Liver (tissue), 8 donors: ENCODE measurements at regions not wholly inside any gene's neighbourhood (a gene's known extent, or its start where the extent isn't known, plus 50 kb on each side); places are given as distances from the start of the nearest gene placed in this dataset.

Experiments
- DNase-seq: peaks from one replicate; pipeline ENCODE4 v3.0.0-alpha.2; 2017; ENCODE audit warnings: low spot score
- H3K27ac ChIP-seq, 2 donors: one replicate each; pipeline ENCODE4 v1.7.0; 2013; ENCODE audit warnings: inconsistent platforms in 2 of 2, low read length in 2 of 2, control low read depth in 1 of 2, low read depth in 1 of 2, mild to moderate bottlenecking in 1 of 2
- H3K27me3 ChIP-seq, 4 donors: one replicate each; pipeline versions ENCODE4 v1.6.1 to v1.7.0; 2013; ENCODE audit warnings: low read length in 3 of 4, inconsistent platforms in 1 of 4, mild to moderate bottlenecking in 1 of 4, moderate library complexity in 1 of 4; ENCODE audit not compliant: control insufficient read depth in 4 of 4, insufficient read depth in 4 of 4
- H3K36me3 ChIP-seq, 4 donors: one replicate each; pipeline versions ENCODE4 v1.6.1 to v1.7.0; 2013; ENCODE audit warnings: low read length in 3 of 4, mild to moderate bottlenecking in 3 of 4, low read depth in 1 of 4, moderate library complexity in 1 of 4; ENCODE audit not compliant: control insufficient read depth in 4 of 4, insufficient read depth in 3 of 4
- H3K4me1 ChIP-seq, 4 donors: one replicate each; pipeline versions ENCODE4 v1.6.1 to v1.7.0; 2013; ENCODE audit warnings: low read length in 3 of 4, mild to moderate bottlenecking in 3 of 4, moderate library complexity in 1 of 4; ENCODE audit not compliant: control insufficient read depth in 4 of 4, insufficient read depth in 4 of 4
- H3K4me3 ChIP-seq, 3 donors: one replicate each; pipeline versions ENCODE4 v1.6.1 to v1.7.0; 2013; ENCODE audit warnings: low read length in 3 of 3, control low read depth in 1 of 3, low read depth in 1 of 3, mild to moderate bottlenecking in 1 of 3
- H3K9ac ChIP-seq, 2 donors: one replicate each; pipeline ENCODE4 v1.7.0; 2013; ENCODE audit warnings: low read length in 2 of 2, mild to moderate bottlenecking in 2 of 2, moderate library complexity in 2 of 2, control low read depth in 1 of 2, low read depth in 1 of 2
- H3K9me3 ChIP-seq, 4 donors: one replicate each; pipeline versions ENCODE4 v1.6.1 to v1.7.0; 2013; ENCODE audit warnings: low read length in 3 of 4; ENCODE audit not compliant: control insufficient read depth in 4 of 4
- FOXA1 ChIP-seq: IDR thresholded peaks from 2 replicates; pipeline ENCODE4 v1.6.1; 2016; ENCODE audit warnings: antibody characterized with exemption
- FOXA2 ChIP-seq: IDR thresholded peaks from 2 replicates; pipeline ENCODE4 v1.6.1; 2016; ENCODE audit warnings: antibody characterized with exemption
- GABPA ChIP-seq, 2 donors: IDR thresholded peaks in 1 of 2; conservative IDR thresholded peaks in 1 of 2; 2 replicates each; pipeline ENCODE4 v1.6.1; 2016; ENCODE audit warnings: antibody characterized with exemption in 2 of 2, mild to moderate bottlenecking in 1 of 2, moderate library complexity in 1 of 2
- HNF4A ChIP-seq, 2 donors: conservative IDR thresholded peaks; 2 replicates each; pipeline ENCODE4 v1.6.1; 2016; ENCODE audit warnings: antibody characterized with exemption in 2 of 2, mild to moderate bottlenecking in 2 of 2
- HNF4G ChIP-seq: IDR thresholded peaks from 2 replicates; pipeline ENCODE4 v1.6.1; 2016; ENCODE audit warnings: antibody characterized with exemption
- NR2F2 ChIP-seq: IDR thresholded peaks from 2 replicates; pipeline ENCODE4 v1.6.1; 2016; ENCODE audit warnings: antibody characterized with exemption
- RAD21 ChIP-seq, 2 donors: IDR thresholded peaks; 2 replicates each; pipeline ENCODE4 v1.6.1; 2016; ENCODE audit warnings: antibody characterized with exemption in 2 of 2, mild to moderate bottlenecking in 2 of 2
- RXRA ChIP-seq, 2 donors: IDR thresholded peaks; 2 replicates each; pipeline ENCODE4 v1.6.1; 2017 to 2018; ENCODE audit warnings: antibody characterized with exemption in 2 of 2, mild to moderate bottlenecking in 1 of 2
- SP1 ChIP-seq: IDR thresholded peaks from 2 replicates; pipeline ENCODE4 v1.6.1; 2018; ENCODE audit warnings: antibody characterized with exemption, mild to moderate bottlenecking
- TAF1 ChIP-seq: conservative IDR thresholded peaks from 2 replicates; pipeline ENCODE4 v1.6.1; 2016; ENCODE audit warnings: antibody characterized with exemption, mild to moderate bottlenecking
- YY1 ChIP-seq: IDR thresholded peaks from 2 replicates; pipeline ENCODE4 v1.6.1; 2016; ENCODE audit warnings: antibody characterized with exemption, mild to moderate bottlenecking
- WGBS: extraction: QIAGEN DNeasy Blood & Tissue Kit; methylation state at CpG from one replicate; pipeline ENCODE4 v1.1.7; 2013; 5-methylcytosine and 5-hydroxymethylcytosine counted together
- TF ChIP-seq, protein P1 (sequence below): IDR thresholded peaks from 2 replicates; pipeline ENCODE4 v1.6.1; 2016; ENCODE audit warnings: antibody characterized with exemption
- TF ChIP-seq, protein P2 (sequence below): IDR thresholded peaks from 2 replicates; pipeline ENCODE4 v1.6.1; 2016; ENCODE audit warnings: antibody characterized with exemption
- TF ChIP-seq, protein P3 (sequence below): IDR thresholded peaks from 2 replicates; pipeline ENCODE4 v1.6.1; 2016; ENCODE audit warnings: antibody characterized with exemption
- TF ChIP-seq, protein P4 (sequence below): fragments of 150-350 bp; IDR thresholded peaks from 2 replicates; pipeline ENCODE4 v1.5.1; 2017; ENCODE audit warnings: improper control_type of control experiment, low read depth, low read length; ENCODE audit not compliant: missing input control
- TF ChIP-seq, protein P5 (sequence below): IDR thresholded peaks from 2 replicates; pipeline ENCODE4 v1.6.1; 2016; ENCODE audit warnings: antibody characterized with exemption, mild to moderate bottlenecking
- donor health status: healthy.
- donor health status: healthy.
- donor health status: healthy.
- donor health status: healthy.
- donor health status: healthy.

DNA sequence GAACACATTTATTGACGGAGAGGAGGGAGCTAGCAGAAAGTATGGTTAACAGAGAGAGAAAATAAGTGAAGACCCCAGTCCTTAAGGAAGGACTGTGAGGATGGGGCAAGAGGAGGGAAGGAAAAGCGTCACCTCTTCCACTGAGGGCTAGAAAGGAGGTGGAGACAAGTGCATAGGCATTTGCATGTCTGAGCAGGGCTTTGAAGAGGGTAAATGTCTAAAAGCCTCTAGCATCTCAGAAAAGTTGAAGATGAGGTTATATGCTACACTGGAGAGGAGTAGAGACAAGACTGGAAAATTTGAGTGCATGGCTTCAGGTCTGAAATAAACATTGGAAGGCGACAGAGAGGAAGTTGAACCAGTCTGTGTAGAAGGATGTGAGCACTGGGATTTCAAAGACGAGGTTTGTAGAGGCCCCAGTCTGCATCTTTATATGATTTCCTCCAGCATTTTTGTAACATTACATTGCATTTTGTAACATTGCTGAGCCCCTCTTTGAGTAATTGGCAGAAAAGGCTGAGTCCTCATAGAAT, 98.5 kb upstream of the IFNG-AS1 start:
- H3K4me3 ChIP-seq: no peak overlapping the region
- no peaks in the 10 kb centered on the region for H3K4me1 ChIP-seq
- TF ChIP-seq SP1: no peak
- no peak for DNase-seq
- no peaks in the 10 kb centered on the region for H3K27me3 ChIP-seq
- no peak overlapping the region for H3K27ac ChIP-seq
- WGBS: 60% methylated on average over 4 of the region's 4 CpGs
- no peaks in the 10 kb centered on the region for H3K9me3 ChIP-seq
- no peak overlapping the region for H3K9ac ChIP-seq
- no peaks in the 10 kb centered on the region for H3K36me3 ChIP-seq

DNA sequence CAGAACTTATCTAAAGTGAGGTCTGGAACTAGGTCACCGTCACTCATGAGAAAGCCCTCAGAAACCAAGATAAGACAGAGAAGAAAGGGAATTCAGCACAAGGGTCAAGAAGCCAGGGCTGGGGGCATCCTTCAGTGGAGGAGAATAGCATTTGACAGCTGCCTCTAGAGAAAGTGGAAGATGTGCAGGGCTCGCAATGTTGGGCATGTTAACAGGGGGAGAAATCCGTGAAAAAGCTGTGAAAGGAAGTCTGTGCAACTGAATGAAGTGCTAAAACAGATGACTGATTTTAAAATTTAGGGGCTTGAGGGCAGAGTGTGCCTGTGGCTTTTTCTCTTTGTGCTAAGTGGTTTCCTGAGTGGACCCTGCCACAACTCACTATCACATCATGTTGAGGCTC, 97.7 kb upstream of the IFNG-AS1 start:
- TF ChIP-seq TAF1 (no peak), RAD21 (IDR thresholded peaks at IDR 0.05) (no peak), HNF4G (no peak), FOXA1 (no peak), GABPA (IDR thresholded peaks at IDR 0.05 in 1 of 2, conservative IDR thresholded peaks at IDR 0.05 in 1 of 2) (no peak), RXRA (IDR thresholded peaks at IDR 0.05) (no peak), YY1 (no peak), HNF4A (conservative IDR thresholded peaks at IDR 0.05) (no peak), NR2F2 (no peak), SP1 (no peak), FOXA2 (no peak)
- TF ChIP-seq, protein P1, sequence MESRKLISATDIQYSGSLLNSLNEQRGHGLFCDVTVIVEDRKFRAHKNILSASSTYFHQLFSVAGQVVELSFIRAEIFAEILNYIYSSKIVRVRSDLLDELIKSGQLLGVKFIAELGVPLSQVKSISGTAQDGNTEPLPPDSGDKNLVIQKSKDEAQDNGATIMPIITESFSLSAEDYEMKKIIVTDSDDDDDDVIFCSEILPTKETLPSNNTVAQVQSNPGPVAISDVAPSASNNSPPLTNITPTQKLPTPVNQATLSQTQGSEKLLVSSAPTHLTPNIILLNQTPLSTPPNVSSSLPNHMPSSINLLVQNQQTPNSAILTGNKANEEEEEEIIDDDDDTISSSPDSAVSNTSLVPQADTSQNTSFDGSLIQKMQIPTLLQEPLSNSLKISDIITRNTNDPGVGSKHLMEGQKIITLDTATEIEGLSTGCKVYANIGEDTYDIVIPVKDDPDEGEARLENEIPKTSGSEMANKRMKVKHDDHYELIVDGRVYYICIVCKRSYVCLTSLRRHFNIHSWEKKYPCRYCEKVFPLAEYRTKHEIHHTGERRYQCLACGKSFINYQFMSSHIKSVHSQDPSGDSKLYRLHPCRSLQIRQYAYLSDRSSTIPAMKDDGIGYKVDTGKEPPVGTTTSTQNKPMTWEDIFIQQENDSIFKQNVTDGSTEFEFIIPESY: no peak
- TF ChIP-seq, protein P2, sequence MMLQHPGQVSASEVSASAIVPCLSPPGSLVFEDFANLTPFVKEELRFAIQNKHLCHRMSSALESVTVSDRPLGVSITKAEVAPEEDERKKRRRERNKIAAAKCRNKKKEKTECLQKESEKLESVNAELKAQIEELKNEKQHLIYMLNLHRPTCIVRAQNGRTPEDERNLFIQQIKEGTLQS: no peak
- TF ChIP-seq, protein P3, sequence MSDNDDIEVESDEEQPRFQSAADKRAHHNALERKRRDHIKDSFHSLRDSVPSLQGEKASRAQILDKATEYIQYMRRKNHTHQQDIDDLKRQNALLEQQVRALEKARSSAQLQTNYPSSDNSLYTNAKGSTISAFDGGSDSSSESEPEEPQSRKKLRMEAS: no peak
- TF ChIP-seq, protein P4, sequence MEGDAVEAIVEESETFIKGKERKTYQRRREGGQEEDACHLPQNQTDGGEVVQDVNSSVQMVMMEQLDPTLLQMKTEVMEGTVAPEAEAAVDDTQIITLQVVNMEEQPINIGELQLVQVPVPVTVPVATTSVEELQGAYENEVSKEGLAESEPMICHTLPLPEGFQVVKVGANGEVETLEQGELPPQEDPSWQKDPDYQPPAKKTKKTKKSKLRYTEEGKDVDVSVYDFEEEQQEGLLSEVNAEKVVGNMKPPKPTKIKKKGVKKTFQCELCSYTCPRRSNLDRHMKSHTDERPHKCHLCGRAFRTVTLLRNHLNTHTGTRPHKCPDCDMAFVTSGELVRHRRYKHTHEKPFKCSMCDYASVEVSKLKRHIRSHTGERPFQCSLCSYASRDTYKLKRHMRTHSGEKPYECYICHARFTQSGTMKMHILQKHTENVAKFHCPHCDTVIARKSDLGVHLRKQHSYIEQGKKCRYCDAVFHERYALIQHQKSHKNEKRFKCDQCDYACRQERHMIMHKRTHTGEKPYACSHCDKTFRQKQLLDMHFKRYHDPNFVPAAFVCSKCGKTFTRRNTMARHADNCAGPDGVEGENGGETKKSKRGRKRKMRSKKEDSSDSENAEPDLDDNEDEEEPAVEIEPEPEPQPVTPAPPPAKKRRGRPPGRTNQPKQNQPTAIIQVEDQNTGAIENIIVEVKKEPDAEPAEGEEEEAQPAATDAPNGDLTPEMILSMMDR: no peak
- TF ChIP-seq, protein P5, sequence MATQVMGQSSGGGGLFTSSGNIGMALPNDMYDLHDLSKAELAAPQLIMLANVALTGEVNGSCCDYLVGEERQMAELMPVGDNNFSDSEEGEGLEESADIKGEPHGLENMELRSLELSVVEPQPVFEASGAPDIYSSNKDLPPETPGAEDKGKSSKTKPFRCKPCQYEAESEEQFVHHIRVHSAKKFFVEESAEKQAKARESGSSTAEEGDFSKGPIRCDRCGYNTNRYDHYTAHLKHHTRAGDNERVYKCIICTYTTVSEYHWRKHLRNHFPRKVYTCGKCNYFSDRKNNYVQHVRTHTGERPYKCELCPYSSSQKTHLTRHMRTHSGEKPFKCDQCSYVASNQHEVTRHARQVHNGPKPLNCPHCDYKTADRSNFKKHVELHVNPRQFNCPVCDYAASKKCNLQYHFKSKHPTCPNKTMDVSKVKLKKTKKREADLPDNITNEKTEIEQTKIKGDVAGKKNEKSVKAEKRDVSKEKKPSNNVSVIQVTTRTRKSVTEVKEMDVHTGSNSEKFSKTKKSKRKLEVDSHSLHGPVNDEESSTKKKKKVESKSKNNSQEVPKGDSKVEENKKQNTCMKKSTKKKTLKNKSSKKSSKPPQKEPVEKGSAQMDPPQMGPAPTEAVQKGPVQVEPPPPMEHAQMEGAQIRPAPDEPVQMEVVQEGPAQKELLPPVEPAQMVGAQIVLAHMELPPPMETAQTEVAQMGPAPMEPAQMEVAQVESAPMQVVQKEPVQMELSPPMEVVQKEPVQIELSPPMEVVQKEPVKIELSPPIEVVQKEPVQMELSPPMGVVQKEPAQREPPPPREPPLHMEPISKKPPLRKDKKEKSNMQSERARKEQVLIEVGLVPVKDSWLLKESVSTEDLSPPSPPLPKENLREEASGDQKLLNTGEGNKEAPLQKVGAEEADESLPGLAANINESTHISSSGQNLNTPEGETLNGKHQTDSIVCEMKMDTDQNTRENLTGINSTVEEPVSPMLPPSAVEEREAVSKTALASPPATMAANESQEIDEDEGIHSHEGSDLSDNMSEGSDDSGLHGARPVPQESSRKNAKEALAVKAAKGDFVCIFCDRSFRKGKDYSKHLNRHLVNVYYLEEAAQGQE: no peak
- H3K9me3 ChIP-seq: no peaks in the 10 kb centered on the region
- DNase-seq: no peak
- no peak overlapping the region for H3K4me3 ChIP-seq
- WGBS: 46% methylated on average over 3 of the region's 3 CpGs
- no peaks in the 10 kb centered on the region for H3K4me1 ChIP-seq
- H3K36me3 ChIP-seq: no peaks in the 10 kb centered on the region
- H3K27ac ChIP-seq: no peak overlapping the region
- no peak overlapping the region for H3K9ac ChIP-seq
- H3K27me3 ChIP-seq: no peaks in the 10 kb centered on the region
